ENCODE measurements at regions not wholly inside any gene's neighbourhood (a gene's known extent, or its start where the extent isn't known, plus 50 kb on each side); places are given as distances from the start of the nearest gene placed in this dataset.

DNA sequence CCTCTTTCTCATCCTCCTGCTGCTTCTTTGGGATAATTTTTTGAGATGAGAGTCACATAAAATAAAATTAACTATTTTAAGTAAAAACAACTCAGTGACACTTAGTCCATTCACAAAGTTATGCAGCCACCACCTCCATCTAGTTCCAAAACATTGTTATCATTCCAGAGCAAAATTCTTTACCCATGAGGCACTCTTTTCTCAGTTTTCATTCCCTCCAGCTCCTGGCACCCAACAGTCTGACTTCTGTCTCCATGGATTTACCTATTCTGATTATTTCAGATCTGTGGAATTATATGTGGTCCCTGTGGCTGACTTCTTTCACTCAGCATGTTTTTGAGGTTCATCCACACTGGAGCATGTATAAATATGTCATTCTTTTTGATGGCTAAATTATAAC is 239.9 kb upstream of the DYNLRB2 start:
- no peak for DNase-seq (ENCODE audit: low spot score)

DNA sequence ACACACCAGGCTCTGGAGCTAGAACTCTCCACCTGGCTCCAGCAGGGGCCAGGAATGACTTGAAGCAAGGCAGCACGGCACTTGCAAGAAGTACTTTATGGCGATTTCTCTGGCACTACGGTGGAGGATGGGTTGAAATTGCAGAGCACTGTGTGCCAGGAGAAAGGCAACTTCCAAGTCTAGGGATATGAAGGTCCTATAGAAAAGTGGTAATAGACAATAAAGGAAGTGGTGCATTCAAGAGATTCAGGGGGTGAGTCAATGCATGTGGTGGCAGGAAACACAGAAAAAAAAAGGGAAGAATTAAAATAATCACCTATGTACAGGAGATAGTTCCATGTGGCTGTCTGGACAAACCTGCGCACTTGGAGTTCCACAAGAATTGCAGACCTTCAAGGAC is 240.3 kb upstream of the DYNLRB2 start:
- no peak for DNase-seq (ENCODE audit: low spot score)

DNA sequence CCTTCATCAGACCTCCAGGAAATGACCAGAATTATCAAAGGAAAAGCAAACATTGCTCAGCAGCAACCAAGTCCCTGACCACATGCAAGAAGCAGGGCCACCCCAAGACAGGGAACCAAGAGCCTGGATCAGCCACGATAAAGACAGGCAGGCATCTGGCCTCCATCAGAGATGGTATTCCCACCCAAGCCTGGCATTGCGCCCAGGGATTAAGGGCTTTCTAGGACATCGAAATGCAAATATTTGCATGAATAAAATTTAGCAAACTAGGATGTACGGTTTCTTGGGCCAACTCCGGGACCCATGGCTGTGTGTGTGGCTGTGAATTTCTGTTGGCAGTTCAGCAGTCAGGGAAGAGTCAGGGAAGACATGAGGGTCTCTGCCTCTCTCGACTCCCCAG is 241.4 kb upstream of the DYNLRB2 start:
- no peak for DNase-seq (ENCODE audit: low spot score)

DNA sequence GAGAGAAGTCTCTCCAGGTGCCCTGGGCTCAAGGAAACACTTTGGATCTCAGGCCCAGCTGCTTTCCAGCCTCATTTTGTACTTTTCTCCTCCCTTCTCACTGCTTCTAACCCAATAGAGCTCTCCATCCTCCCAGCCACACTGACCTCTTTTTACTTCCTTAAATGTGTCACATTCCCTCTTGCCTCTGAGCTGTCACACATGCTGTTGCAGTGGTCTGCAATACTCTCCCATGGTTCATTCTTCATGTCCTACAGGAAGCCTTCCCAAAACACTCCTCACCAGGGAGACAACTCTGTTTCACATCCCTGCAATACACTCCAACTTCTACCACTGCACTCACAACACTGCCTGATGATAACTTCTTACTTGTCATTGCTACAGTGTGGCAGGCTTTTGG is 242.1 kb upstream of the DYNLRB2 start:
- no peak for DNase-seq (ENCODE audit: low spot score)

DNA sequence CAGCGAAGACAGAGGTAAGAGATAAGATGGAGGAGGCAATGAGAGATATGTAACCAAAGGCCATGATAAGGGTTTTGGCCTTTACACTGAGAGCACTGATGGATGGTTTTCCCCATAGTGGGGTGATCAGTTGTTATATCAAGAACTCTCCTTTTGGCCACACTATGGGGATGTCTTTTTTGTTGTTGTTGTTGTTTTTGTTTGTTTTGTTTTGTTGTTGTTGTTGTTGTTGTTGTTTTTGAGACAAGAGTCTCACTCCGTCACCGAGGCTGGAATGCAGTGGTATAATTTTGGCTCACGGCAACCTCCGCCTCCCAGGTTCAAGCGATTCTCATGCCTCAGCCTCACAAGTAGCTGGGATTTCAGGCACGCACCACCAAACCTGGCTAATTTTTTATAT is 244.8 kb upstream of the DYNLRB2 start:
- no peak for DNase-seq (ENCODE audit: low spot score)

DNA sequence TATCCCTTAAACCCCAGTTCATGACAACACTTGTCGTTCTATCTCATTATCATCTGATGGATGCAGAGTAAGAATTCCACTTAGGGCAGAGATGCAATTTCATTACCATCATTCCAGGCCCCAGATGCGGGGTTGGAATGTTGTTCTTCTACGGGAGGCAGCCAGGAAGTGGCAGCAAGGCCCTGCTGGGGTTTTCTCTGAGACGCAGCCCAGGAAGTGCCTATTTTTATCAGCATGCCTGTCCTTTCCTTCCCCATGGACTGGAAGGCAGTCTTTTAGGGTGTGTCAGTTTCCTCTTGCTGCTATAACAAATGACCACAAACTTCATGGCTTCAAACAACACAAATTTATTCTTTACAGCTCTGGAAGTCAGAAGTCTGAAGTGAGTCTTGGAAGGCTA is 246.6 kb upstream of the DYNLRB2 start:
- DNase-seq (ENCODE audit: low spot score) = no peak

DNA sequence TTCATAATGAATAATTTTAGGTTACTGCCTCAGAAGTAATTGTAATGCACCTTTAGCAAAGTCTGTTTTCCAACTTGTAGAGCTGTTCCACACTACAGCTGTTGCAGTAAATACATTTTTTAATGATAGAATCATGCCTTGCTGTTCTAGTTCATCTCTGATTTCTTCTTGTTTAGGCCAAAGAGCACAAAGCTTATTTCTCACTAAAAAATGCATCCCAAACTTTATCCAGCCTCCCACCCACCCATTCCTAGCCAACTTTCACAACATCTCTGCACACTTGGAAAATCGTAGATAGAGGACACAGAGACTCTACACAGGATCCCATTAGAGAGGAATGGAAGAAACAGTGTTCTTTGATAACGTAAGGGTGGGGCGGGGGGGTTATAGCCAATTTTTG is 252.2 kb upstream of the DYNLRB2 start:
- no peak for DNase-seq (ENCODE audit: low spot score)

DNA sequence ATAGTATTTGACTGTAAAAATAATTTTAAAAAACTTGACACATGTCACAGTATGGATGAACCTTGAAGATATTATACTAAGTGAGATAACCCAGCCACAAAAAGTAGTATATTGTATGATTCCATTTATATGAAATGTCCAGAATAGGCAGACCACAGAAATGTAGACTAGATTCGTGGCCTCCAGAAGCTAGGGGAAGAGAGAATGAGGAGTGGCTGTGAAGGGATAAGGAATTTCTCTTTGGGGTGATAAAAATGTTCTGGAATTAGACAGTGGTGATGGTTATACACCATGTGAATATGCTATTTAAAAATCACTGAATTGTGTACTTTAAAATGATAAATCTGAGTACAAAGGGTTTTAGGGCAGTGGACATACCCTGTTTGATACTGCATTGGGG is 253.1 kb upstream of the DYNLRB2 start:
- DNase-seq (ENCODE audit: low spot score) = no peak

DNA sequence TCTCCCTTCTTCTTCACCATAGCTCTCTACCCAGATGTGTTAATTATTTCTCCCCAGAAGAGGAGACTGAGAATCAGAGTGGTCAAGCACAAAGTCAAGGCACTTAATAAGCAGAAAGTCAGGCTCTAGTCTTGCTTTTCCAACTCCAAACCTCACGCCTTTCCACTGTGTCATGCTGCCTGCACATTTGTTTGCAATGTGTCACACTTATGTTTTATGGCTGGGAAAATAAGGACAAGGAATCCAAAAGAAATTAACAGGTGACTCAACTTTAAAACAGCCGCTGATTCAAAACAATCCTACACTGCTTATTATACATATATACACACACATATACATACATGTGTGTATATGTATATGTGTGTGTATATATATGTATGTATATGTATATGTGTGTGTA is 255.7 kb upstream of the DYNLRB2 start:
- DNase-seq (ENCODE audit: low spot score) = no peak

DNA sequence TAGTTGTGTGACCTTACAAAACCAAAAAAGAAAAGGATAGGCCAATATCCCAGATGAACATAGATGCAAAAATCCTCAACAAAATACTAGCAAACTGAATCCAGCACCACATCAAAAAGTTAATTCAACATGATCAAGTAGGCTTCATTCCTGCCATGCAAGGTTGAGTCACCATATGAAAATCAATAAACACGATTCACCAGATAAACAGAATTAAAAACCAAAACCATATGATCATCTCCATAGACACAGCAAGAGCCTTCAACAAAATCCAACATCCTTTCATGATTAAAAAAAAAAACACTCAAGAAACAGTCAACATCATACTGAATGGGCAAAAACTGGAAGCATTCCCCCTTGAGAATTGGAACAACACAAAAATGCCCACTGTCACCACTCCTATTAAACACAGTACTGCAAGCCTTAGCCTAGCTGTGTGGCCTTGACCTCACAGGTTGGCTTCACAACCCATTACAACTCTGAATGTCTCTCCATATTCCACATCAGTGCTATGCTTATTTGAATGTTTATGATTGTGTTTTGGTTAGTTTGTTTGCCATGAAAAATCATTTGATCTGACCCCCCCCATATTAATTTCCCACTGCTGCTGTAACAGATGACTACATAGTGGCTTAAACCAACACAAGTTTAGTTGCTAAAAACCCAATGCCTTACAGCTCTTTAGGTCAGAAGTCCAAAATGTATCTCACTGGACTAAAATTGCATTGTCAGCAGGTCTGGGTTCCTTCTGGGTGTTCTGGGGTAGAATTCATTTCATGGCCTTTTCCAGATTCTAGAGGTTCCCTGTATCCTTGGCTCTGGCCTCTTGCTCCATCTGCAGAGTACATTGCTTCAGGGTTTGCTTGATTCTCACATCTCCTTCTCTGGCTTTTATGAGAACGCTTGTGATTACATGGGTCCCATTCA is 257.1 kb upstream of the DYNLRB2 start:
- no peak for DNase-seq (ENCODE audit: low spot score)

DNA sequence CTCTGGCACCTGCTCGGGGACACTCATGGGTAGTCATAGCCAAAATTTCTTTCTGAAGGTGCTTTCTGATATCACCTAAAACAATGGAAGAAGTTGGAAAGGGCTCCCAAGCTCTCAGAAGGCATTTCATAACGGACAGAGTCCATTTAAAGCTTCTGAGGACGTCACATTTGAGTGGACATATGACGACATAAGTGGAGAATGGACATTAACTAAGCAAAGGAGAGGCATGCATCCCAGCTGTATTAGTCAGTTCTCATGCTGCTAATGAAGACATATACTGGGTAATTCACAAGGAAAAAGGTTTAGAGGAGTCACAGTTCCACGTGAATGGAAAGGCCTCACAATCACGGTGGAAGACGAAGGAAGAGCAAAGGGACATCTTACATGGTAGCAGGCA is 260.2 kb upstream of the DYNLRB2 start:
- DNase-seq (ENCODE audit: low spot score) = no peak

DNA sequence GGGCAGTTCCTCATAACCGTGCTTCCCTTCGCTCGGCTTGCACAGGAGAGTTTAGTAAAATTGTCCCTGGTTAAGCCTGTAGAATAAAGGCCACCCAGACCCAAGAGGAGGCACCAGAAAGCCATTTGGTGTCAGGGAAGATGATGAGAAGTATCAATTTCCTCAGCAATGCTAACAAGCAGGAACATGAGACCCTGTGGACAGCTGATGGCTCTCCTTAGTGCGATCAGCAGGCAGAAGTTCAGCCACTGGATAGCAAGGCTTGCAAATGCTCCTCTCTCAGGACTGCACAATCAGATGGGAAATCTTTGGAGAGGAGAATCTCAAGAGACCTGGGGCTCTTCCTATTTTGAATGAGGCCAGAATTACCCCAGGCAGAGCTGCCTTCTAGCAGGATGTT is 261.1 kb upstream of the DYNLRB2 start:
- no peak for DNase-seq (ENCODE audit: low spot score)

DNA sequence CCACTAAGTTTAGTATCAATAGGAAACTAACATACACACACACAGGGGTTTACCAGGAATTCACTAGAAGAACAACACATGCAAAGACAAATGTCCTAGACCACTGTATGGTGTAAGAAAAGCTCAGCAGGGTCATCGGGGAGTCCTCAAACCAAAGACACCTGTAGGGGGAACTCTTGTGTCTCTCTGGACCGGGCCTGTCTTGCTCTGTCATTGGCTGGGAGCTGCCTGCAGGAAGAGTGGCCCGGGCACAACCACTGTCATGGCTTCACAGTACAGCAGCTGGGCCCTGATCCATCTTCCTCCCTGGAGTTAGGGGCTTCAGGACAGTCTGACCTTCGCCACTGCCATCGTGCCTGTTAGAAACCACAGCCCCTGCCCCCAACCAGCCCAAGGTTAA is 263.6 kb upstream of the DYNLRB2 start:
- DNase-seq (ENCODE audit: low spot score) = no peak

DNA sequence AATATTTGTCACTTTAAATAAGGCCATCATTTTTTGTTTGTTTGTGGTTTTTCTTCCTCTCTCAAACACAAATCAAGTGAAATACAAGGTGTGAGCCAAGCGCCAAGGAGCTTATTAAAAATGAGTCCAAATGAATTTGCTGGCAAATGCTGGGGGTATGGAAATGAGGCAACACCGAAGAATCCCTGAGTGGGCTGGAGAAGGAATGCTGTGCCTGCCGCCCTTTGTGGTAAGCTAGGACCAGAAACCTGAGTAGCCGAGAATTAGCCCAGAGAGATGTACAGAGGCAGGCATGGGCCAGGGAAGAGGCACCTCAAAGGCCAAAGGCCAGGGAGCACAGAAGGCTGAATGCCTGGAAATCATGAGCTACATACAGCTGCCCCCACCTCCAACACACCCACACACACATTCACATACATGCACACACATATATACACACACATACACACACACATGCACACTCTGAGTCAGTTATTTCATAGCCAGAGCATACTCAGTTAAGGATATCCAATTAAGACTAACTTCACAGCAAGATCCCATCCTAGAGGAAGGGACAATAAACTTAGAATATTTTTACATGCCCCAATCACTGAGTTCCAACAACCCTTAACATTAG is 266.1 kb upstream of the DYNLRB2 start:
- DNase-seq (ENCODE audit: low spot score) = no peak

DNA sequence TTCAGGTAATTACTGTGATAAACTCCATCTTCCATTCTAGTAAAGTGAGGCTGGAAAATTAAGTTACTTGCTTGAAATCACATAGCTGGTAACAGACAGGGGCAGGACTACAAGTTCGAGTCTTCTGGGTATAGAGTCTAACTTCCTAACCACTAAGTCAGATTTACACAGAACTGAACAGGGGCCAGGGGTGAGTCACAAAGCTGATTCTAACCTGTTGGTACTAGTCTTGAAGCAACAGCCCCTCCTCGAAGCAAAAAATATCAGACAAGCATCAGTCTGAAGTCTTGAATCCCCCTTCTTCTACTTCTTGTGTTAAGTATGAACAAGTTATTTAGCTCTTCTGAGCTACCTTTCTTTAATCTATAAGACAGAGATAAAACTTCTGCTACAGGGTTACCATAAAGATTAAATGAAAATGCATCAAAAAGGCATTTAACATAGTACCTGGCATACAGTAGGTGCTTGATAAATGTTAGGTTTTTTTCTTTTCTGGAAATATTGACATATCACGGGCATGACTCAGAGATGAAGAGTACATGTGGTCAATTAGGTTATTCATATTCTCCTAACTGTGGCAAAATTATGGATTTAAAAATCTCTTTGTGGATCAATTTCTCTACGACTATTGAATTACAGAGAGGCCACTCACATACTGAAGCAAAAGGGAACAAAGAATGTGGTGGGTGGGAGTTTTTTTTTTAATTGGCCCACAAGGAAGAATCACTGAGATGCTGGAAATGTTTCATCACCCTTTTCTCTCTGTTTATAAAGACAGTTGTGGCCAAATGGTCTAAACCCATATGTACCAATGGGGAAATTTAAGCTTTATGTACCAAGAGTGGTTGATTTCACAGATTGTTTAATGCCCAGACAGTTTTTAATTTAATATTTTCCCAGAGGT is 266.9 kb upstream of the DYNLRB2 start:
- DNase-seq (ENCODE audit: low spot score) = no peak

DNA sequence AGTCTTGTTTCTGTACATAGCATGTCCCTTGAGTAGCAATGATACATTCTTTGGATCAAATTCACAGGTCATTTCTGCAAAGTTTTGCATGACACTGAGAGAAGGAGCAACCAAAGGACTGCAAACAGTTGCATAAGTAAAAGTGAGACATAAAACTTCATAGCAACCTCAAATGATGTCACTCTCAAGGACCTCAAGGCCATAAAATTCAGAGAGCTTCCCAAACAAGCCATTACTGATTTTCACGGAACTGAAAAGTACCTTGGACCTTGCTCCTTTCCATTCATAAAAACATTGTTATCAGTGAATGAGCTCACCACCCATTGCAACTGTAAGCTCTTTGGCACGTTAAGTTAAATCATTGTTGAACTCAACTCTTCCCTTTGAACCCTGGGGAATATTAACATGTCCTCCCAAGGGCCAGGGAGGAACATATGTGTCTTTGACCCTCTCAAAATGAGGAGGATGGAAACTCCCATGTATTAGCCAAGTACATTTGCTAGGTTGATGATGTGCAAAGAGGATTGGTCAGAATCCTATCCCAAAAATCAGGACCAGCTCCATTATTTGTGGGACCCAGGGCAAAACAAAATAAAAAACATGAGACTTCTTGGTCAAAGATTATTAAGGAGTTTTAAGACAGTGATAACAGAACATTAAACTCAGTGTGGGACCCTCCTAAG is 275.0 kb upstream of the DYNLRB2 start:
- DNase-seq (ENCODE audit: low spot score) = no peak

DNA sequence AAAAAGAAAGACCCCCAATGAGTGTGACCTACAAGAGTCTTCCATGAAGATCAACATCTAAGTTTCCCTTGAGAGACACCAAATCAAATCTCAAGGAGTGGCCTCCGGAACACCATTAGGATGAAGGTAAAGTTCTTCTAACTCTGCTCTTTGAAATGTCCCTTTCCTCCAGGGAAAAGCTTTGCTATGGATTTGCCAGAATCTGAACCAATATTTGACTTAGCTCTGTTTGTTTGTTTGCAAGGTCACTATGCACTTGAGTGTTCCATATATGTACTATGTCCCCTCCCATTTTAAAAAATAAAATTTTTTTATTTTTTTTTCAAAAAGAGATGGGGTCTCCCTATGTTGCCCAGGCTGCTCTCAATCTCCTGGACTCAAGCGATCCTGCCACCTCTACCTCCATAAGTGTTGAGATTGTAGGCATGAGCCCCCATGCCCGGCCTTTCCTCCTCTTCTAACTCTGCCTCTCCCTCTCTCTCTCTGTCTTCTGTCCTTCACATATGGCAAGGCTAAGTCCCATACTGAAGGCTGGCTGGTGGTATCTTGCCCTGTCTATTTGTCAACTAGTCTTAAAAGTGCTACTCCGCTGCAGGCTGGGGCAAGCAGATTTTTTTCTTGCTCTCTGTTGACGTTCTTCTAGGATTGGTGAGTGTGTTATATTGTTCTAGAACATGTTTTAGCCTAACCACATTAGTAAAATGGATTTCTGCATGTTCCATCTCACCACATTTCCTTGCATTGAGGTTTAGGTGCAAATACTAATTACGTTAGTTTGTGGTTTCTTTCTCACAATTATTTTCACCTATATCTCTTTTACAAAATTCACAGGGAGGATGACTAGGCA is 276.7 kb upstream of the DYNLRB2 start:
- DNase-seq (ENCODE audit: low spot score) = no peak

DNA sequence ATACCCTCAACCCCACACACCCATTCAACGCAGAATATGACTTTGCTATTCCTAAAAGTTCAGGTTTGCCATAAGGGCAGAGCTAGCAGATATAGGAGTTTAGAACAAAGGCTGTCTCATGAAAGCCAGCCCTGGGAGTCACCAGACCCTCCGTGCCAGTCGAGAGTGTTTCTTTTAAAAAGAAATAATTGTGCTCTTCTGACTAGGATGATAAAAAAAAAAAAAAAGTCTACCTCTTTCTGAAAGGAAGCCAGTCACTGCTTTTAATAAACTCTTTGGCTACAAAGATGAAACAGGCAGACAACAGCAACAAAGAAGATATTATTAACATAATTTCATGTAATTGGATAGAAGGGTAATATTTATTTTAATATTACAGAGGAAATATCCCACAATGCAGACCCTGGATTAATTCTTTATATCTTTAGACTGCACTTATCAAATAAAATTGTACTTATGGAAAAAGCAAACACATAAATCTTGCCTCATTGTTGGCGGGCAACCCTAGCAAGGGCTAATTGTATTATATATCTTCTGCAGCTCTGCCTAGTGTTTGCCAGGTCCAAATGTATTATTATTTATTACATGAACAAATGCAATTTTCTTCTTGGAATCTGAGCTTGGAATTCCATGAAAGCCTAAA is 277.5 kb upstream of the DYNLRB2 start:
- DNase-seq (ENCODE audit: low spot score) = no peak

DNA sequence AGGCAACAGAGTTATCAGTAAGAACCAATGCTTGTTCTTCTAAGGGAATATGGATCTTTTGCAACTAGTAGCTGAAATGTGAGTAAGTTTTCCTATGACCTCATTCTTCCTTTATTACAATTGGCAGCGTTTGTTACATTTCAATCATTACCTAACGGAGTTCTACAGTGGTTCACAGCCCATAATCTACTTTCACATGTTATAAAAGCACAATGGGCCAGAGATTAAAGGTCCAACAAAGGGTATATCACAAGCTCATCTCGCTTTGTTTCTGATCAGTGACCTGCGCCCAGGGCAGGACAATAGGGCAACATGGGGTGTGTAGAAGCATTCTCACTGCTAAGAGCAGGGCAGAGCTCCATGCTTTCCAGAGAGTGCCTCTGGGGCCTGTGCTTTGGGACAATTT is 279.9 kb upstream of the DYNLRB2 start:
- DNase-seq (ENCODE audit: low spot score) = no peak

DNA sequence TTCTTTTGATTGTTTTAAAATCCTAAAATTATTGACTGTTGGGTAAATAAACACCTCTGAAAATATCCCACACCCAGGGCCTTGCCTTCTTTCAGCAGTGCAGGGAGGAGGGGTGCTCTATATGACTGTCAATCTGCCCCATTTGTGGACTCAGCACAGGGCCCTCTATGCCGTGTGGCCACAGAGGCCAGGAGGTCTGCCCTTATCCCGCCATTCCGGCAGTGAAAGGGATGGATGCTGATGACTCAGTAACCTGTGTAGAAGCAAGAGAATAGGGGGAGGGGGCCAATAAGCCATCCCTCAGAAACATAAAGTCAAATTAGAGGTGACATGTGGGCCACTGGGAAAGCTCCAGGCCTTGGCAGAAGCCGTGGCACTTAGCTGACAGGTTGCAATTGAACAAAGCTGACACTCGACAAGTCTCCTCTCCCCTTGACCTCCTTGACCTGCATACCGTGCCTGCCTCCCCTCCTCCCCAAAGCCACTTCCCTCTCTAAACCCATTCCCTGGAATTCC is 281.4 kb upstream of the DYNLRB2 start:
- no peak for DNase-seq (ENCODE audit: low spot score)
